ENCODE measurements at regions not wholly inside any gene's neighbourhood (a gene's known extent, or its start where the extent isn't known, plus 50 kb on each side); places are given as distances from the start of the nearest gene placed in this dataset.
"Not testable (repeated sequence)": the region's sequence is repeated elsewhere in the genome, so short reads cannot be mapped to it uniquely, and the experiment has no call there.

GRCh38 chr2:89833780-89834117 lies 1142.3 kb downstream of the RPIA start:
- no peak for DNase-seq (ENCODE audit: low spot score)

- DNase-seq (ENCODE audit: low spot score), result no peak
Measured at GRCh38 chr2:89834306-89834705, 1142.8 kb downstream of the RPIA start.

- not testable (repeated sequence) for DNase-seq (ENCODE audit: low spot score)
Measured at GRCh38 chr2:89836326-89836725, 1144.9 kb downstream of the RPIA start.

GRCh38 chr2:89837962-89838625 lies 1146.6 kb downstream of the RPIA start:
- no peak for DNase-seq (ENCODE audit: low spot score)

GRCh38 chr2:89840175-89840574 lies 1148.7 kb downstream of the RPIA start:
- DNase-seq (ENCODE audit: low spot score), result not testable (repeated sequence)

- not testable (repeated sequence) for DNase-seq (ENCODE audit: low spot score)
Measured at GRCh38 chr2:89840781-89841475, 1149.5 kb downstream of the RPIA start.

- no peak for DNase-seq (ENCODE audit: low spot score)
Measured at GRCh38 chr2:89841476-89841840, 1150.0 kb downstream of the RPIA start.

GRCh38 chr2:89842180-89842908 lies 1150.9 kb downstream of the RPIA start:
- no peak for DNase-seq (ENCODE audit: low spot score)

- no peak for DNase-seq (ENCODE audit: low spot score)
Measured at GRCh38 chr2:89844221-89844943, 1152.9 kb downstream of the RPIA start.

- DNase-seq (ENCODE audit: low spot score), result no peak
Measured at GRCh38 chr2:89845532-89845931, 1154.1 kb downstream of the RPIA start.

- no peak for DNase-seq (ENCODE audit: low spot score)
Measured at GRCh38 chr2:89848114-89848513, 1156.6 kb downstream of the RPIA start.

- no peak for DNase-seq (ENCODE audit: low spot score)
Measured at GRCh38 chr2:89848763-89849368, 1157.4 kb downstream of the RPIA start.

- no peak for DNase-seq (ENCODE audit: low spot score)
Measured at GRCh38 chr2:89849731-89850130, 1158.3 kb downstream of the RPIA start.

- no peak for DNase-seq (ENCODE audit: low spot score)
Measured at GRCh38 chr2:89850481-89850880, 1159.0 kb downstream of the RPIA start.

- DNase-seq (ENCODE audit: low spot score), result no peak
Measured at GRCh38 chr2:89850881-89851582, 1159.6 kb downstream of the RPIA start.

- DNase-seq (ENCODE audit: low spot score), result no peak
Measured at GRCh38 chr2:89851583-89851905, 1160.1 kb downstream of the RPIA start.

GRCh38 chr2:89853427-89853826 lies 1162.0 kb downstream of the RPIA start:
- not testable (repeated sequence) for DNase-seq (ENCODE audit: low spot score)

GRCh38 chr2:89855752-89856151 lies 1164.3 kb downstream of the RPIA start:
- DNase-seq (ENCODE audit: low spot score), result not testable (repeated sequence)

GRCh38 chr2:89856305-89856704 lies 1164.8 kb downstream of the RPIA start:
- DNase-seq (ENCODE audit: low spot score), result not testable (repeated sequence)

- not testable (repeated sequence) for DNase-seq (ENCODE audit: low spot score)
Measured at GRCh38 chr2:89862164-89862563, 1170.7 kb downstream of the RPIA start.

GRCh38 chr2:89863209-89863608 lies 1171.7 kb downstream of the RPIA start:
- DNase-seq (ENCODE audit: low spot score), result not testable (repeated sequence)
